GM12878 (cell line): ENCODE measurements at regions not wholly inside any gene's neighbourhood (a gene's known extent, or its start where the extent isn't known, plus 50 kb on each side); places are given as distances from the start of the nearest gene placed in this dataset.

ENCODE experiments used
- ATAC-seq: fragments of 200-7000 bp; cut with Tn5 transposase; 3 replicates; pipeline ENCODE4 v1.9.1; 2020; ENCODE audit warnings: mild to moderate bottlenecking, moderate library complexity
- BruUV-seq: library from RNA; stranded (reverse); fragments of 400-500 nt; replicated peaks from 2 replicates; lab custom pipeline; 2021; lab: Mats Ljungman, UMichigan
- CTCF ChIA-PET: fragments of 300-600 bp; sonication (Branson Sonifier 250); formaldehyde crosslinking; extraction: SDS; loops from one replicate; lab custom pipeline; 2021; ENCODE audit warnings: inconsistent platforms; lab: Yijun Ruan, JAX
- POLR2A ChIA-PET: fragments of 350-600 bp; formaldehyde crosslinking; extraction: SDS; loops from one replicate; lab custom pipeline; 2021; ENCODE audit warnings: inconsistent platforms; lab: Charles Lee
- RAD21 ChIA-PET: fragments of 300-600 bp; sonication (Branson Sonifier 250); formaldehyde crosslinking; loops from one replicate; lab custom pipeline; 2023; ENCODE audit warnings: antibody characterized with exemption; ENCODE audit not compliant: unreplicated experiment; lab: Charles Lee
- SMC1A ChIA-PET: fragments of 300-600 bp; sonication (Branson Sonifier 250); formaldehyde crosslinking; loops from one replicate; lab custom pipeline; 2023; ENCODE audit not compliant: unreplicated experiment, uncharacterized antibody; lab: Charles Lee
- DNase-seq: peaks from one replicate; pipeline ENCODE4 v3.0.0-alpha.2; 2011; ENCODE audit warnings: low read depth, low spot score
- FAIRE-seq: peaks from 3 replicates; lab custom pipeline; 2011; peaks lifted over from hg19 to GRCh38; lab: Jason Lieb, UNC
- H2AFZ ChIP-seq: 2 replicates; pipeline ENCODE4 v1.6.0; 2011; ENCODE audit warnings: low read depth, low read length, control low read depth; ENCODE audit not compliant: control insufficient read depth
- H3K27ac ChIP-seq: 2 replicates; pipeline ENCODE4 v1.5.1; 2011; ENCODE audit warnings: control low read depth; ENCODE audit not compliant: control insufficient read depth, insufficient read depth
- H3K27me3 ChIP-seq, 2 experiments: replicated peaks in 1 of 2; 2 replicates each; pipeline versions ENCODE4 v1.6.0 to v1.6.1; 2011; ENCODE audit warnings: low read length in 1 of 2; ENCODE audit not compliant: control insufficient read depth in 2 of 2, insufficient read depth in 2 of 2
- H3K36me3 ChIP-seq, 2 experiments: 2 replicates each; pipeline ENCODE4 v1.5.1; 2011; ENCODE audit warnings: low read length in 1 of 2; ENCODE audit not compliant: control insufficient read depth in 2 of 2, insufficient read depth in 2 of 2
- H3K4me1 ChIP-seq: 2 replicates; pipeline ENCODE4 v1.6.1; 2011; ENCODE audit warnings: mild to moderate bottlenecking, low read length, moderate library complexity, mixed read lengths; ENCODE audit not compliant: control insufficient read depth, insufficient read depth
- H3K4me2 ChIP-seq: 2 replicates; pipeline ENCODE4 v1.6.0; 2011; ENCODE audit warnings: control low read depth; ENCODE audit not compliant: control insufficient read depth, insufficient read depth
- H3K4me3 ChIP-seq: fragments of 200-600 bp; sonication (generic); 2 replicates; pipeline ENCODE4 v1.5.1; 2016
- H3K79me2 ChIP-seq: 2 replicates; pipeline ENCODE4 v1.6.0; 2011; ENCODE audit warnings: low read length; ENCODE audit not compliant: control insufficient read depth, insufficient read depth
- H3K9ac ChIP-seq: 2 replicates; pipeline ENCODE4 v1.8.0; 2011; ENCODE audit warnings: low read length, control low read depth, mixed read lengths; ENCODE audit not compliant: control insufficient read depth, insufficient read depth
- H3K9me3 ChIP-seq: replicated peaks from 3 replicates; pipeline ENCODE4 v1.5.1; 2011; ENCODE audit warnings: mild to moderate bottlenecking, low read length; ENCODE audit not compliant: control insufficient read depth, insufficient read depth
- H4K20me1 ChIP-seq: 2 replicates; pipeline ENCODE4 v1.6.0; 2011; ENCODE audit not compliant: control insufficient read depth, insufficient read depth
- E2F4 ChIP-seq: IDR thresholded peaks from 2 replicates; pipeline ENCODE4 v1.6.1; 2012; ENCODE audit warnings: low read depth, low read length, improper control_type of control experiment
- FOXM1 ChIP-seq: IDR thresholded peaks from 2 replicates; pipeline ENCODE4 v1.6.1; 2012; ENCODE audit warnings: low read depth, mild to moderate bottlenecking, inconsistent platforms, low read length, moderate library complexity
- HDGF ChIP-seq: fragments of 450-650 bp; IDR thresholded peaks from 2 replicates; pipeline ENCODE4 v1.6.1; 2016; ENCODE audit warnings: antibody characterized with exemption
- MEF2A ChIP-seq: IDR thresholded peaks from 2 replicates; pipeline ENCODE4 v1.6.1; 2011; ENCODE audit warnings: low read depth, mild to moderate bottlenecking, low read length, moderate library complexity; ENCODE audit not compliant: insufficient read depth
- NR2C1 ChIP-seq: fragments of 450-650 bp; IDR thresholded peaks from 2 replicates; pipeline ENCODE4 v1.6.1; 2017; ENCODE audit warnings: antibody characterized with exemption, mild to moderate bottlenecking, moderate library complexity
- NRF1 ChIP-seq: conservative IDR thresholded peaks from 2 replicates; pipeline ENCODE4 v1.6.1; 2011; ENCODE audit warnings: mild to moderate bottlenecking, low read depth, low read length, improper control_type of control experiment
- POLR2AphosphoS2 ChIP-seq: IDR thresholded peaks from 2 replicates; pipeline ENCODE4 v1.6.1; 2011; ENCODE audit warnings: low read depth, mild to moderate bottlenecking, low read length, improper control_type of control experiment, moderate library complexity
- POLR2AphosphoS5 ChIP-seq: IDR thresholded peaks from 2 replicates; pipeline ENCODE4 v1.6.1; 2011; ENCODE audit warnings: mild to moderate bottlenecking, low read length, inconsistent platforms
- REST ChIP-seq: IDR thresholded peaks from 2 replicates; pipeline ENCODE4 v1.6.1; 2012; ENCODE audit warnings: mild to moderate bottlenecking, low read depth, low read length
- RUNX3 ChIP-seq: IDR thresholded peaks from 2 replicates; pipeline ENCODE4 v1.6.1; 2012; ENCODE audit warnings: low read length, inconsistent platforms
- STAT3 ChIP-seq: IDR thresholded peaks from 2 replicates; pipeline ENCODE4 v1.6.1; 2011; ENCODE audit warnings: low read depth, low read length, improper control_type of control experiment
- SUPT20H ChIP-seq: IDR thresholded peaks from 2 replicates; pipeline ENCODE4 v1.6.1; 2011; ENCODE audit warnings: low read depth, mild to moderate bottlenecking, low read length, moderate library complexity, borderline replicate concordance; ENCODE audit not compliant: control insufficient read depth
- TAF1 ChIP-seq: IDR thresholded peaks from 2 replicates; pipeline ENCODE4 v1.6.1; 2011; ENCODE audit warnings: mild to moderate bottlenecking, low read depth, low read length, borderline replicate concordance
- USF1 ChIP-seq: IDR thresholded peaks from 2 replicates; pipeline ENCODE4 v1.6.1; 2011; ENCODE audit warnings: borderline replicate concordance, low read depth, mild to moderate bottlenecking, moderate library complexity, mixed read lengths, low read length; ENCODE audit not compliant: insufficient read depth; ENCODE audit errors: extremely low read length
- YY1 ChIP-seq: IDR thresholded peaks from 2 replicates; pipeline ENCODE4 v1.6.1; 2011; ENCODE audit warnings: low read depth, mild to moderate bottlenecking, low read length
- ZSCAN29 ChIP-seq: fragments of 450-650 bp; IDR thresholded peaks from 2 replicates; pipeline ENCODE4 v1.6.1; 2017; ENCODE audit warnings: mild to moderate bottlenecking, moderate library complexity
- ZZZ3 ChIP-seq: IDR thresholded peaks from 2 replicates; pipeline ENCODE4 v1.6.1; 2011; ENCODE audit warnings: low read depth; ENCODE audit not compliant: control insufficient read depth, insufficient read length
- WGBS: methylation state at CpG from one replicate; pipeline ENCODE4 v1.1.6; 2016; ENCODE audit warnings: low lambda C conversion rate; ENCODE audit not compliant: insufficient replicate concordance, insufficient coverage; ENCODE audit errors: missing lambda C conversion rate; 5-methylcytosine and 5-hydroxymethylcytosine counted together
- in situ Hi-C: fragments of 300-500 bp; cut with MboI; formaldehyde crosslinking; loops from 9 replicates; pipeline ENCODE4 v1.14.3; 2018; ENCODE audit warnings: mixed read lengths
- intact Hi-C: fragments of 100-400 bp; cut with micrococcal nuclease; formaldehyde crosslinking; loops from one replicate; pipeline ENCODE4 v1.14.2; 2022; ENCODE audit not compliant: unreplicated experiment

- H3K4me1 ChIP-seq: no peaks in the 10 kb centered on the region
- FAIRE-seq (no peak), ATAC-seq (no peak), DNase-seq (no peak)
- ChIA-PET SMC1A (interaction anchor here (0.6 to 3.0 kb wide), 12 partner anchors 8 to 760 kb away, joined by 3 to 10 read pairs (median 3); no protein-coding TSS in a partner anchor), POLR2A (interaction anchor here (0.7 kb wide), 1 partner anchor 14 kb away, joined by 3 read pairs; no protein-coding TSS in a partner anchor), RAD21 (interaction anchor here (0.7 to 1.6 kb wide), 4 partner anchors 11 to 40 kb away, joined by 3 read pairs; no protein-coding TSS in a partner anchor), CTCF (interaction anchor here (0.6 to 2.7 kb wide), 4 partner anchors 11 to 94 kb away, joined by 3 to 6 read pairs (median 4); no protein-coding TSS in a partner anchor)
- no peak for TF ChIP-seq NR2C1
- no peak for TF ChIP-seq ZSCAN29
- no peak for TF ChIP-seq SUPT20H
- TF ChIP-seq POLR2AphosphoS5: no peak
- TF ChIP-seq YY1: no peak
- TF ChIP-seq POLR2AphosphoS2: no peak
- no peak for TF ChIP-seq E2F4
- no peak for TF ChIP-seq FOXM1
- no peak for TF ChIP-seq MEF2A
- no peak for TF ChIP-seq RUNX3
- TF ChIP-seq STAT3: no peak
- TF ChIP-seq ZZZ3: no peak
- no peak for TF ChIP-seq NRF1
- TF ChIP-seq HDGF: no peak
- TF ChIP-seq USF1: no peak
- no peak for TF ChIP-seq TAF1
- TF ChIP-seq REST: no peak
- no TSS peak for BruUV-seq
- H3K27me3 ChIP-seq: 0 out of 4 replicates have a peak, but pooled peaks cover 0 to 2% of the 10 kb centered on the region in 2 experiments
- WGBS: 84% methylated on average over 1 of the region's 1 CpG
- in situ Hi-C loops: no loop called here
- no peak overlapping the region for H3K9ac ChIP-seq
- no peaks in the 10 kb centered on the region for H3K79me2 ChIP-seq
- no peak overlapping the region for H3K27ac ChIP-seq
- H3K9me3 ChIP-seq: no peaks in the 10 kb centered on the region
- H3K4me2 ChIP-seq: no peak overlapping the region
- intact Hi-C loops: no loop called here
- H4K20me1 ChIP-seq: no peaks in the 10 kb centered on the region
- H2AFZ ChIP-seq: no peak overlapping the region
- no peak overlapping the region for H3K4me3 ChIP-seq
- H3K36me3 ChIP-seq: no peaks in the 10 kb centered on the region
Measured at GRCh38 chr3:117463276-117464115, 753.9 kb downstream of the TUSC7 start.
